Body of pancreas (tissue), 4 donors: ENCODE measurements at regions not wholly inside any gene's neighbourhood (a gene's known extent, or its start where the extent isn't known, plus 50 kb on each side); places are given as distances from the start of the nearest gene placed in this dataset.

Experiments used
- CTCF ChIP-seq, 7 experiments: fragments of 450-650 bp in 4 of 7; fragments of 200-600 bp in 3 of 7; sonication (generic) in 3 of 7; IDR thresholded peaks; one replicate each; pipeline ENCODE4 v1.5.1; 2016 to 2019; ENCODE audit warnings: antibody characterized with exemption in 7 of 7
- POLR2A ChIP-seq, 3 donors: fragments of 450-650 bp; IDR thresholded peaks; one replicate each; pipeline ENCODE4 v1.6.1; 2016; ENCODE audit warnings: antibody characterized with exemption in 3 of 3, mild to moderate bottlenecking in 2 of 3

- TF ChIP-seq CTCF (IDR thresholded peaks at IDR 0.05) (no peak), POLR2A (IDR thresholded peaks at IDR 0.05) (no peak)
Measured at GRCh38 chr17:77379065-77379428, 238.3 kb downstream of the SEC14L1 start.
